ENCODE measurements at regions not wholly inside any gene's neighbourhood (a gene's known extent, or its start where the extent isn't known, plus 50 kb on each side); places are given as distances from the start of the nearest gene placed in this dataset.

DNA sequence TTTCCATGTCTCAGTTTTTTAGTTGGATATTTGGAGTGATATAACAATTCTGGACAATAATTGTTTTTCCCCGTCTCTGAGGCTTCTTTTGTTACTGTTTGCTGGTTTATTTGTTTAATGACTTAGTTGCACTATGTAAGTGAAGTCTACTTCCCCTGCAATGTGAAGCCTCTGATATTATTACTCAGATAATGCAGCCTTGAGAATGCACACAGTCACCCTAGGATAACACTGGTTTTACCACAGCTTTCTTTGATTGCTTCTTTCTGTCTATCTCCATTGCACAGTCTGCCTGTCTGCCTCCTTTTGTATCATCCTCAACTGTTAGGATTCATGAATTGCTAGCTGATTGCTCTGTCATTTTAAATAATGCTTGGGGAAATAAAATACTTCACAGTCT lies 208.7 kb upstream of the ROBO1 start (continued):
- TF ChIP-seq RCOR1 (IDR thresholded peaks at IDR 0.05; ENCODE audit: low read depth, low read length): no peak
- TF ChIP-seq RNF2 (IDR thresholded peaks at IDR 0.05; ENCODE audit: borderline replicate concordance, low read depth): no peak
- TF ChIP-seq FOXS1 (CRISPR knock-in tag; IDR thresholded peaks at IDR 0.05): no peak
- no peak for TF ChIP-seq SREBF2 (IDR thresholded peaks at IDR 0.05)

DNA sequence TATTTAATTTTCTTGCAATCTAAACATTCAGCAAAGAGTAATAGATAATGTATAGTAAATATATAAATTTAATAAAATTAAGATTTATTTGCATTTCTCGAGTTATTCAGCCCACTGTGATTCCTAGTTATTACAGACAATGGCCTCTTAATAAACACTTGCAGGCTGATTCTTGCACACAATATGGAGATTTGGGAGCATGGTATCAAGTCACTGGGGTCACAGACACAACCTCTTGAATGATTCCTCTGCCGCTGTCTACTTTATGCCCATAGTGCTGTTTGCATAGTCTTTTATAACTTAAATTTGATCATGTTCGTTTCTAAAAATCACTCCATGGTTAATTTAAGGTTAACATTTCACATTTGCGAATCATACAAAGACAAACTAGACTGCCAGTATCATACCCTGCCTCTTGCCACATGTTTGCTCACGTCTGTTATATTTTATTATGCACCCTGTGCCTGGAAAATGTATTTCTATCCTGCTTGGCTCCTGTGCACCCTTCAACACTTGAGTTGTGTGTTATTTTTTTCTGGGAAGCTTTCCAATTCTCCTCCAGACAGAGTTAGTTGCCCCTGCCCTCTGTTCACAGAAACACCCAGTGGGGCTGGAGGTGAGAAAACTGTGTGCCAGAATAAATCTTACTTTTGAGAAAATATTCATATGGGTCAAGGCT lies 206.3 kb upstream of the ROBO1 start:
- TF ChIP-seq CHD2 (IDR thresholded peaks at IDR 0.05; ENCODE audit: low read length, partially characterized antibody) (no peak), ZNF302 (CRISPR knock-in tag; IDR thresholded peaks at IDR 0.05) (no peak), EP300 (IDR thresholded peaks at IDR 0.05) (no peak)
- Histone ChIP-seq H3K27ac (no peak overlapping the region), H3K9me3 (no peaks in the 10 kb centered on the region), H3K4me2 (peak overlapping the region; percentile 19; the same call in 1 of the 3 replicates), H3K4me3 (no peak overlapping the region), H3K4me1 (no peaks in the 10 kb centered on the region)
- ChIA-PET CTCF (no interaction called here), POLR2A (no interaction called here)
- WGBS (ENCODE audit: missing lambda C conversion rate): 14% methylated on average over 5 of the region's 5 CpGs
- DNase-seq (ENCODE audit: low read depth in 1 of 2, low spot score in 1 of 2): peak in 1 of 2 experiments; percentile 11
- no peak for ATAC-seq
- FAIRE-seq: no peak

DNA sequence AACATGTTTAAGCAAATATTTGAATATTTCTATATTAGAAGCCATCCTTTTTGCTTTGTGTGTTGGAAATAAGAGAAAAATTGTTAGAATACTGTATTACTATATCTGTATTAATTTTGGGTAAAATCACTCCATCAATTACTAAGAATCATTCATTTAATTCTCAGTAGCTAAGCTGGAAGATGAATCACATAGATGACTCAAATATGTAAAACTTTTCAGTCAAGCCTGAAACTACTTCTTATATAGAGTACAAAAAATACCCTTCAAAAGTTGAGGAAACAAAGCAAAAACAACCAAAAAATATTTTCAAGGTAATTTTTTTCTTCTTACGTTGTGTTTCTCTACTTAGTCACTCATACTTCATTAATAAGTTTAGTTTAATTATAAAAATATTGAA lies 205.7 kb upstream of the ROBO1 start:
- ChIA-PET POLR2A (no interaction called here), CTCF (no interaction called here)
- 15% methylated on average over 1 of the region's 1 CpG for WGBS (ENCODE audit: missing lambda C conversion rate)
- ATAC-seq: no peak
- DNase-seq (ENCODE audit: low read depth in 1 of 2, low spot score in 1 of 2): no peak
- Histone ChIP-seq H3K4me1 (no peaks in the 10 kb centered on the region), H3K9me3 (no peaks in the 10 kb centered on the region), H3K4me3 (no peak overlapping the region), H3K27ac (no peak overlapping the region), H3K4me2 (no peak overlapping the region)
- TF ChIP-seq HDAC2 (IDR thresholded peaks at IDR 0.05) (no peak), JUNB (IDR thresholded peaks at IDR 0.05) (no peak), CBX2 (IDR thresholded peaks at IDR 0.05; ENCODE audit: borderline replicate concordance, low read depth) (no peak), MYC (IDR thresholded peaks at IDR 0.05; ENCODE audit: borderline replicate concordance, low read length) (no peak), ZNF302 (CRISPR knock-in tag; IDR thresholded peaks at IDR 0.05) (no peak), ESRRA (IDR thresholded peaks at IDR 0.05; ENCODE audit: borderline replicate concordance, low read length) (no peak), HOXA7 (CRISPR knock-in tag; IDR thresholded peaks at IDR 0.05) (no peak), JUN (IDR thresholded peaks at IDR 0.05) (no peak), BHLHE40 (IDR thresholded peaks at IDR 0.05; ENCODE audit: low read depth, low read length) (no peak), FOXS1 (CRISPR knock-in tag; IDR thresholded peaks at IDR 0.05) (no peak), HOXB13 (CRISPR knock-in tag; IDR thresholded peaks at IDR 0.05; ENCODE audit: low read depth) (no peak)
- TF ChIP-seq, protein P1, sequence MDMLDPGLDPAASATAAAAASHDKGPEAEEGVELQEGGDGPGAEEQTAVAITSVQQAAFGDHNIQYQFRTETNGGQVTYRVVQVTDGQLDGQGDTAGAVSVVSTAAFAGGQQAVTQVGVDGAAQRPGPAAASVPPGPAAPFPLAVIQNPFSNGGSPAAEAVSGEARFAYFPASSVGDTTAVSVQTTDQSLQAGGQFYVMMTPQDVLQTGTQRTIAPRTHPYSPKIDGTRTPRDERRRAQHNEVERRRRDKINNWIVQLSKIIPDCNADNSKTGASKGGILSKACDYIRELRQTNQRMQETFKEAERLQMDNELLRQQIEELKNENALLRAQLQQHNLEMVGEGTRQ (IDR thresholded peaks at IDR 0.05): no peak
- TF ChIP-seq, protein P2, sequence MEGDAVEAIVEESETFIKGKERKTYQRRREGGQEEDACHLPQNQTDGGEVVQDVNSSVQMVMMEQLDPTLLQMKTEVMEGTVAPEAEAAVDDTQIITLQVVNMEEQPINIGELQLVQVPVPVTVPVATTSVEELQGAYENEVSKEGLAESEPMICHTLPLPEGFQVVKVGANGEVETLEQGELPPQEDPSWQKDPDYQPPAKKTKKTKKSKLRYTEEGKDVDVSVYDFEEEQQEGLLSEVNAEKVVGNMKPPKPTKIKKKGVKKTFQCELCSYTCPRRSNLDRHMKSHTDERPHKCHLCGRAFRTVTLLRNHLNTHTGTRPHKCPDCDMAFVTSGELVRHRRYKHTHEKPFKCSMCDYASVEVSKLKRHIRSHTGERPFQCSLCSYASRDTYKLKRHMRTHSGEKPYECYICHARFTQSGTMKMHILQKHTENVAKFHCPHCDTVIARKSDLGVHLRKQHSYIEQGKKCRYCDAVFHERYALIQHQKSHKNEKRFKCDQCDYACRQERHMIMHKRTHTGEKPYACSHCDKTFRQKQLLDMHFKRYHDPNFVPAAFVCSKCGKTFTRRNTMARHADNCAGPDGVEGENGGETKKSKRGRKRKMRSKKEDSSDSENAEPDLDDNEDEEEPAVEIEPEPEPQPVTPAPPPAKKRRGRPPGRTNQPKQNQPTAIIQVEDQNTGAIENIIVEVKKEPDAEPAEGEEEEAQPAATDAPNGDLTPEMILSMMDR (IDR thresholded peaks at IDR 0.05): no peak
- TF ChIP-seq, protein P3, sequence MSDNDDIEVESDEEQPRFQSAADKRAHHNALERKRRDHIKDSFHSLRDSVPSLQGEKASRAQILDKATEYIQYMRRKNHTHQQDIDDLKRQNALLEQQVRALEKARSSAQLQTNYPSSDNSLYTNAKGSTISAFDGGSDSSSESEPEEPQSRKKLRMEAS (IDR thresholded peaks at IDR 0.05): no peak
- TF ChIP-seq, protein P4, sequence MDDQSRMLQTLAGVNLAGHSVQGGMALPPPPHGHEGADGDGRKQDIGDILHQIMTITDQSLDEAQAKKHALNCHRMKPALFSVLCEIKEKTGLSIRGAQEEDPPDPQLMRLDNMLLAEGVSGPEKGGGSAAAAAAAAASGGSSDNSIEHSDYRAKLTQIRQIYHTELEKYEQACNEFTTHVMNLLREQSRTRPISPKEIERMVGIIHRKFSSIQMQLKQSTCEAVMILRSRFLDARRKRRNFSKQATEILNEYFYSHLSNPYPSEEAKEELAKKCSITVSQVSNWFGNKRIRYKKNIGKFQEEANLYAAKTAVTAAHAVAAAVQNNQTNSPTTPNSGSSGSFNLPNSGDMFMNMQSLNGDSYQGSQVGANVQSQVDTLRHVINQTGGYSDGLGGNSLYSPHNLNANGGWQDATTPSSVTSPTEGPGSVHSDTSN (IDR thresholded peaks at IDR 0.05): no peak
- no peak for FAIRE-seq

Data from A549 (cell line).